Activated T-helper 17 cell treated with anti-CD3 and anti-CD28 coated beads, Interleukin-2, amount 50 U/mL, for 72 hours (primary cell): ENCODE measurements at regions not wholly inside any gene's neighbourhood (a gene's known extent, or its start where the extent isn't known, plus 50 kb on each side); places are given as distances from the start of the nearest gene placed in this dataset.

ENCODE experiments used
- ATAC-seq: fragments of 150-1000 bp; cut with Tn5 transposase; replicated peaks from 2 replicates; pipeline ENCODE4 v1.10.0; 2021; ENCODE audit warnings: mild to moderate bottlenecking, moderate library complexity
- H3K27ac Mint-ChIP-seq: one replicate; pipeline ENCODE4 v1.8.0; 2022; ENCODE audit warnings: mixed read lengths
- H3K27me3 Mint-ChIP-seq: one replicate; pipeline ENCODE4 v1.8.0; 2022; ENCODE audit warnings: mixed read lengths
- H3K36me3 Mint-ChIP-seq: one replicate; pipeline ENCODE4 v1.8.0; 2022; ENCODE audit warnings: low read depth, mild to moderate bottlenecking, mixed read lengths
- H3K4me1 Mint-ChIP-seq: one replicate; pipeline ENCODE4 v1.8.0; 2022; ENCODE audit warnings: mixed read lengths
- H3K4me3 Mint-ChIP-seq: one replicate; pipeline ENCODE4 v1.8.0; 2022; ENCODE audit warnings: mild to moderate bottlenecking, mixed read lengths
- H3K9me3 Mint-ChIP-seq: one replicate; pipeline ENCODE4 v1.8.0; 2022; ENCODE audit warnings: mixed read lengths

DNA sequence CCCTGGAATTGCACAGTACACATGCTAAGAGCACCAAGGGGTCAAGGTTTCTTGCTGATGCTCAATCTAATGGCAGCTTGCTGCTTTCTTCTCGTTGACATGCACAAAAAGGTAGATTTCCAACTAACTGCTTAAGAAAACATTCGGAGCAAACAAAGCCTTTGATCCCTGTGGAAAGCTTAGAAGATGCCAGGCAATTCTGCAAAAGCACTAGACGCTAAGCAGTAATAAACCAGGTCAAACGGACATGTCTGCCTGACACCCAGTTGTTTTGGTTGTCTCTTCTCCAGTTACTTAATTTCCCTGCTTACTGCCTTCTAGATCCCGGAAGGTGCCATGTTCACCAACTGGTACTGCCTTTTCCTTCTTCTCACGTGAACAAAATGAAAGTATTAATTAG, 100.5 kb upstream of the TMCC3 start:
- H3K36me3 Mint-ChIP-seq = no peaks in the 10 kb centered on the region
- H3K4me1 Mint-ChIP-seq = no peaks in the 10 kb centered on the region
- H3K4me3 Mint-ChIP-seq = no peak overlapping the region
- H3K27ac Mint-ChIP-seq = no peak overlapping the region
- H3K9me3 Mint-ChIP-seq = no peaks in the 10 kb centered on the region
- peaks cover 23% of the 10 kb centered on the region for H3K27me3 Mint-ChIP-seq
- no peak for ATAC-seq

DNA sequence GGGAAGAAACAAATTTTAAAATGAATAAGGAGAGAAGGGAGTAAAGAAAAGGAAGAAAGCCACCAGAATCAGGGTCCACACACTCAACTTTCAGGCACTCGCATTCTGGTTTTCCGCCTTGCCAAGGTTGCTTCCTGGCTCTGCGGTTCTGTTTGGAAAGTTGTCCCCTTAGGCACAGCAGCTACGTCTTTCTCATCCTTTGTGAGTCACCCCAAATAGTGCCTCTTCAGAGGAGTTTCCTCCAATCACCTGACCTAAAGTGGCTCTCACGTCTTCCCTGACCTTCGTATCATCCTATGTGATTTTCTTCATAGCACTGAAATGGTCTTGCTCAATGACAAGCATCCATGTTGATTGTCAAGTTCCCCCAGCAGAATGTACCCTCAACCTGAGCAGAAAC, 99.5 kb upstream of the TMCC3 start:
- Mint-ChIP-seq H3K27me3 (peaks cover 22% of the 10 kb centered on the region), H3K9me3 (no peaks in the 10 kb centered on the region), H3K4me3 (no peak overlapping the region), H3K27ac (no peak overlapping the region), H3K4me1 (no peaks in the 10 kb centered on the region), H3K36me3 (no peaks in the 10 kb centered on the region)
- no peak for ATAC-seq

DNA sequence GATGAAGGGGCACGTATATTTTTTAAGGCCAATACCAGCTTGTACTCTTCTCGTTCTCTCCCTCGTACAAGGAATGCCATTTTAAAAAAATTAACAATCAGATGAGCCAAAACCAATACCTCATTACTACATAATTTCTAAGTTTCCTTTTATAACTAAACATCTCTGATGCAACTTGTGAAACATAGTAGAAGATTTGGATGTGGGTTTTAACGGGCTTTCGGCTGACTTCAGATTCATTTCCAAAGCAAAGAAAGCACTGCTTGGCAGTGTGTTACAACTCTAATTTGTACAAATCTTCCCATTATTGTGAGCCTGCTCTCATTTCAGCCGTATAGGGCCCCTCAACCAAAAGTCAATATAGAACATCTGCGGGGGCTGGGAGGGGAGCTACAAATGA, 99.1 kb upstream of the TMCC3 start:
- peaks cover 20% of the 10 kb centered on the region for H3K27me3 Mint-ChIP-seq
- no peak overlapping the region for H3K4me3 Mint-ChIP-seq
- H3K4me1 Mint-ChIP-seq = no peaks in the 10 kb centered on the region
- no peak for ATAC-seq
- H3K9me3 Mint-ChIP-seq = no peaks in the 10 kb centered on the region
- H3K36me3 Mint-ChIP-seq = no peaks in the 10 kb centered on the region
- H3K27ac Mint-ChIP-seq = no peak overlapping the region

DNA sequence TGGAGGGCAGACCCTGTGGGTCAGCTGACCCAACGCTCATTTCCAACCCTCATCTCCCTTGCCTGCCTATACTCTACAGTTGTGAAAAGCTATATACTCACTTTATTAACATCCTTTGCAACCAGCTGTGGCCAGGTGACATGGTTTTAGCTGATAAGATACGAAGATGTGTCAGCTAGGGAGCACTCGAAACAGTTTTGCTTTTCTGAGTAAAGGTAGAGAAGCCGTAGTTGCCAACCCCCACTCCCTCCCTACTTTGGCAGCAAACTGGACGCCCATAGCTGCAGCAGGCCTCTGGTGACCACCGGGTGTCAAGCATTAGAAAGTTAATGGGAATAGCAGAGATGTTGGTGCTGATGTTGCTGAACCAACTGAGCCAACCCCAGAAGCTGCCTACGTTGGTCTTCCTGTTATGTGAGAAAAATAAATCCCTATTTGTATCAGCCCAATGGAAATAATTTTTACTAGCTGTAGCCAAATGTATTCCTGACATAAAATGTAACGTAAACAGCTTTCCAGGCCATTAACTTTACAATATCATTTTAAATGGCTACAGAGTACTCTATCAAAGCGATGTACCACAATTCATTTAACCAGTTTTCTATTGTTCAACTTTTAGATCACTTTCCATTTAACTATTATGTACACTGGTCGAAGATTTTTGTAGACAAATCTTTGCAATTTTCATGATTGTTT, 98.5 kb upstream of the TMCC3 start:
- H3K27me3 Mint-ChIP-seq = peaks cover 20% of the 10 kb centered on the region
- no peak for ATAC-seq

DNA sequence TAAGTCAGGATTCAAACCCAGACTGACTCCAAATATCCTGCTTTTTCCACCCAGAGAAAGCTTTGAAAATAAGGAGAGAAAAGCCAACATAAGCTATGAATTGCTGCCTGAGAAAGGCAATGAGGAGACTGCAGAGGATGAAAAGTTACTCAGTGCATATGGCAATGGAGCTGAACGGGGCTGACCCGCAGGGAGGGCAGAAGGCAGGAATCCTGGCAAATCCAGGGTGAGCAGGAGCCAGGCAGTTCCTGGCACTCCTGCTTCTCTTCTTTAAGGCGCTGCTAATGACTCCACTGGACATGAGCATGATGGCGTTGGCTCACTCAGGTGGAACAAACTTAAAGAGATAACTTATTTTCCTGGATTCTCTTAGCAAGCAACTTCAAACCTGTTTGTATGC, 95.2 kb upstream of the TMCC3 start:
- Mint-ChIP-seq H3K4me1 (no peaks in the 10 kb centered on the region), H3K36me3 (no peaks in the 10 kb centered on the region), H3K27me3 (peaks cover 5% of the 10 kb centered on the region), H3K4me3 (no peak overlapping the region), H3K9me3 (no peaks in the 10 kb centered on the region), H3K27ac (no peak overlapping the region)
- no peak for ATAC-seq

More for the DNA sequence above, 98.5 kb upstream of the TMCC3 start:
- no peak overlapping the region for H3K4me3 Mint-ChIP-seq
- no peaks in the 10 kb centered on the region for H3K9me3 Mint-ChIP-seq
- no peaks in the 10 kb centered on the region for H3K36me3 Mint-ChIP-seq
- no peak overlapping the region for H3K27ac Mint-ChIP-seq
- H3K4me1 Mint-ChIP-seq = no peaks in the 10 kb centered on the region

DNA sequence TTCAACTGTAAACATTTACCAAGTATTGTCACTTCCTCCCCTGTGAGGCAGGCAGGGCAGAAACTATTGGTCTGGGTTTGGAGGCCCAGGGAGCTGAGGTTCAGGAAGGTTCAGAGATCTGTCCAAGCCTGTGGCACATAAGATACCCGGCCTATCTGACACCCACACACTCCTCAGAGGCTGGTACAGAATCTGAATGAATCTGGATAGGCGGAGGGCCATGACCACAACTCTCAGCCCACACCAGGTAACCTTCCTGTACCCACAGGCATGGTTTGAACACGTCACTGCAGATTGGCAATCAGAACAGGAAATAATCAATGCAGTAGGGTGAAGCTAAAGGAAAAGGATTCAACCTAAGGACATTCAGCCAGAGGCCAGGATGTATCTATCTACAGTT, 92.8 kb upstream of the TMCC3 start:
- Mint-ChIP-seq H3K27ac (no peak overlapping the region), H3K4me1 (no peaks in the 10 kb centered on the region), H3K9me3 (no peaks in the 10 kb centered on the region), H3K36me3 (no peaks in the 10 kb centered on the region), H3K4me3 (no peak overlapping the region), H3K27me3 (peaks cover 9% of the 10 kb centered on the region)
- ATAC-seq = peak; percentile 89

DNA sequence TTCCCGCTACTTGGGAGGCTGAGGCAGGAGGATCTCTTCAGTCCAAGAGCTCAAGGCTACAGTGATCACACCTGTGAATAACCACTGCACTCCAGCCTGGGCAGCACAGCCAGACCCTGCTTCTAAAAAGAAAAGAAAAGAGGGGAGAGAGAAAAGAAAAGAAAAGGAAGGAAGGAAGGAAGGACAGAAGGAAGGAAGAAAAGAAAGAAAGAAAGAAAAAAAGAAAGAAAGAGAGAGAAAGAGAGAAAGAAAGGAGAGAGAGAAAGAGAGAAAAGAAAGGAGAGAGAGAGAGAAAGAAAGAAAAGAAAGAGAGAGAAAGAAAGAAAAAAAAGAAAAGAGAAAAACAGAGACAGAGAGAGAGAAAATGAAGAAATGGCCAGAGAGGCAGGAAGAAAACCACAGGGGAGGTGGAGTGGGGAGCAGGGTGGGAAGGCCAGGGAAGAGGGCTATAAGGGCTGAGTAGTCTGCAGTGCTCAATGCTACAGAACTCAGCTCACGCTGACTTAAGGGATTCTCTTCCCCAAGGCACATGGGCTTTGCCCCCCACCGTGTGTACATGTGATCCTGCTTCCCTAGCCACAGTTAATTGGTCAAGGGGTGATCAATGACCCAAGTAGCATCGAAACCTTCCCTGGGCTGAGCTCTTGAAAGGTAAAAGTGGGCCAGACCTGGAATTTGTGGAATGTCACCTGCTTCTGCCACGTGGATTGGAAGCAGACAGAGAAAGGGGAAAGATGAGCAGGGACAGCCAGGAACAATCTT, 90.4 kb upstream of the TMCC3 start:
- Mint-ChIP-seq H3K9me3 (no peaks in the 10 kb centered on the region), H3K36me3 (no peaks in the 10 kb centered on the region), H3K4me1 (no peaks in the 10 kb centered on the region), H3K27ac (no peak overlapping the region), H3K4me3 (no peak overlapping the region), H3K27me3 (peaks cover 9% of the 10 kb centered on the region)
- no peak for ATAC-seq

DNA sequence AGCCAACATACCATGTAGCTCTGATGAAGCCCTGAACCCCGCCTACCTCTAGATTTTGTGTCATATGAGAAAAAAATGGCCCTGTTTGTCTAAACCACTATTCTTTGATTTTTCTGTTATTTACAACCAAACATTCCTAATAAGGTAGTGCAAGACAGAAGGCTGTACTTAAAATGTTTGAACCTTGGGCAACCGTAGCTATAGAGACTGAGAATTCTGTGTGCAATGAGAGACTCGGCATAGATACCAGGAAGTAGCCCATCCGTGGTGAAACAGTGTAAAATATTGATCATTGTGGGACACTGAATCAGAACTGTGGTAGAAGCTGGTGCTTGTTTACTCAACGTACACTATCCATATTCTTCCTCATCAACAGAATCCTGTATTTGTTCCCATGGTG, 86.5 kb upstream of the TMCC3 start:
- ATAC-seq = no peak
- Mint-ChIP-seq H3K9me3 (no peaks in the 10 kb centered on the region), H3K4me1 (no peaks in the 10 kb centered on the region), H3K27ac (no peak overlapping the region), H3K27me3 (peaks cover 19% of the 10 kb centered on the region), H3K4me3 (no peak overlapping the region), H3K36me3 (no peaks in the 10 kb centered on the region)

DNA sequence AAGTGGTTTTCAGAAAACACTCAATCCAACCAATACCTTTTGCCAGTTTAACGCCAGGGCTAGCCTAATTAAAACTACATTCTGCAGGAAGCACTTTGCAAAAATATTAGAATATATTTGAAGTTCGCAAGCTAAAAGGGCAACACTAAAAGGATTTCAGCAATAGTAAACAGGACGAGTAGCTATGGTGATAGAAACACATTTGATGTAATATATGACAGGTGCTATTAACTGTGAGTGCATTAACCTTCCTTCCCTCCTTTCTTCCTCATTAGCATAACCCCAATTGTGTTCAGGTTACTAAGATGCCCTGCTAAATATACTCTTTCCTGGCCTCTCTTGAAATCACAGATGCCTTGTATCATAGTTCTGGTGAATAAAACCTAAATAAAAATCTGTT, 85.6 kb upstream of the TMCC3 start:
- H3K36me3 Mint-ChIP-seq = no peaks in the 10 kb centered on the region
- H3K4me1 Mint-ChIP-seq = no peaks in the 10 kb centered on the region
- no peaks in the 10 kb centered on the region for H3K9me3 Mint-ChIP-seq
- no peak for ATAC-seq
- H3K4me3 Mint-ChIP-seq = no peak overlapping the region
- peaks cover 22% of the 10 kb centered on the region for H3K27me3 Mint-ChIP-seq
- H3K27ac Mint-ChIP-seq = no peak overlapping the region

DNA sequence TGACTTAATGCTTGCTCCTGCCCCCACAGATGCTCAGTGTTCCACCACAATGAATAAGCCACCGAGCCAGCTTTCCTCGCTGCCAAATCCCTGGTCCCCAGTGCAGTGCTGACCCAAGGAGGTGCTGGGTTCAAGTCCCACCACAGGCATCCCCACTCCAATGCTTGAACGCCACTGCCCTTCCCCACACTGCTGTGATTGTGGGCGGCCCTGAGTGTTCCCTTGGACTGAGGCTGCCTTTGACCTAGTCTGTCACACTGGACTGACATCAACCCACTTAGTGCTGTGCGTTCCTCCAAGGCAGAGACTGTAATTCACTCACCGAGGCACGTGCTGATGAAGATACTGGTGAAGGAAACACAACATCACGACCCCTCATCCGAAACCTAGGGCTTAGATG, 83.4 kb upstream of the TMCC3 start:
- Mint-ChIP-seq H3K27ac (no peak overlapping the region), H3K36me3 (no peaks in the 10 kb centered on the region), H3K27me3 (peaks cover 17% of the 10 kb centered on the region), H3K4me3 (no peak overlapping the region), H3K9me3 (peaks cover 4% of the 10 kb centered on the region), H3K4me1 (no peaks in the 10 kb centered on the region)
- no peak for ATAC-seq

DNA sequence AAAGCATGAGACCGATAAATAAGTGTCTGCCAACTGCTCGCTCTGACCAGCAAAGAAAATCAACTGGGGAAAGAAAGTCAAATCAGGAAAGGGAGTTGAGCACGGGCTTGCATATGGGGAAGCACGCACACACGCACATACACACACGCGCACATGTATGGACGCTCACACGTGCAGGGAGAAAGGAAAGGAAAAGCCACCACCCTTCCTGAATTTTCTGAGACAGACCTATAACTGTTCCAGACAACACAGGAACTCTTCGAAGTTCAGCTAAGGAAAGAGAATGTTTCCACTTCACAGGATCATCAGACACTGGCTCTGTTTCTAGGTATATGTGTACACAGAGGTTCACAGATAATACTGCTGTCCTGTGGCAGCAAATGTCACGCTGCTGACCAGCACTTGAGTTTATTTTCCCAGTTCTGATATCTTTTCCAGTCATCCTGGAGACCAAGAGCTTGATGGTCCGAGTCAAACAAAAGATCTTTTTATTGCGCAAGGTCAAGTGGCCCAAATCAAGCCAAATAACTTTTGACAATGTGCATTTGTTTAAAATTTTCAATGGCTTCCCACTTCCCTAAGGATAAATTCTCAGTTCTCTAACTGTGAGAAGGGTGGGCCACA, 82.1 kb upstream of the TMCC3 start:
- H3K4me1 Mint-ChIP-seq = no peaks in the 10 kb centered on the region

DNA sequence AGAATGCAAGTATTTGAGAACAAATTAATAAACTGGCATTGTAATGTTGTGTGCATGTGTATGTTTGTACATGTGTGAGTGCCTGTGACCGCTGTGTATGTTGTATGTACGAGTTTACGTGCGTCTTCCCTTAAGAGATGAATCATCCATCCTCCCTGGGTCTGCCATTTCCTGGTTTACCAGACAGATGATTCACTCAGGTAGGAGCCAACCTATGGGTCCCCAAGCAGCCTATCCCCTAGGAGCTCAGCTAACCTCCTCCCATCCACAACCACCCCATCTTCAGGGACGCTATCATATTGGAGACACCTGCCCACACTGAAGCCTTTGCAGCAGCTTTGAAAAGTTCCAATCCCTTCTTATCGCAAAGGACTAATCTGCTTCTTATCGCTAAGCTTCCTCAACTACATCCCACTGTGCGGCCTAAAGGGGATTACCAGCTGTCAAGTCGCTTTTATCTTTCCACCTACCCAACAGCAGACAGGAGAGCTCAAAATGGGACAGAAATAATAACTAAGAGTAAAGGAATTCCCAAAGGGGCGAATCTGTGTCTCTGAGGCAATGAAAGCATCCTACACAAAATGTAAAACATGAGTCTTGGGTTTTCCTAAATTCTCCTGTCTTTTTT, 81.5 kb upstream of the TMCC3 start:
- H3K36me3 Mint-ChIP-seq = no peaks in the 10 kb centered on the region
- H3K4me3 Mint-ChIP-seq = no peak overlapping the region
- H3K4me1 Mint-ChIP-seq = no peaks in the 10 kb centered on the region
- ATAC-seq = peak; percentile 45
- H3K9me3 Mint-ChIP-seq = peaks cover 4% of the 10 kb centered on the region
- peaks cover 27% of the 10 kb centered on the region for H3K27me3 Mint-ChIP-seq
- no peak overlapping the region for H3K27ac Mint-ChIP-seq

More for the DNA sequence above, 82.1 kb upstream of the TMCC3 start:
- no peak for ATAC-seq
- H3K4me3 Mint-ChIP-seq = no peak overlapping the region
- peaks cover 20% of the 10 kb centered on the region for H3K27me3 Mint-ChIP-seq
- H3K36me3 Mint-ChIP-seq = no peaks in the 10 kb centered on the region
- H3K27ac Mint-ChIP-seq = no peak overlapping the region
- H3K9me3 Mint-ChIP-seq = peaks cover 4% of the 10 kb centered on the region

DNA sequence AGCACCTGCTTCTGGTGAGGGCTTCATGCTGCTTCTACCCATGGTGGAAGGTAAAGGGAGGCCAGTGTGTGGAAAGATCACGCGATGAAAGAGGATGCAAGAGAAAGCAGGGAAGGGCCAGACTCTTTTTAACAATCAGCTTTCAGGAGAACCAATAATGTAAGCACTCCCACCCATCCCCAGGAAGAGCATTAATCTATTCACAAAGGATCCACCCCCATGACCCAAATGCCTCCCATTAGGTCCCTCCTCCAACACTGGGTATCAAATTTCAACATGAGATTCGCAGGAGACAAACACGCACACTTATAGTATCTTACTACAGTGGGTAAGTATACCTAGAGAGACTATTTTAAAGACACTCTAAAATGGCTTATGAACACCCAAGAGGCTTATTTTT, 80.5 kb upstream of the TMCC3 start:
- Mint-ChIP-seq H3K27ac (no peak overlapping the region), H3K4me1 (no peaks in the 10 kb centered on the region), H3K9me3 (peaks cover 4% of the 10 kb centered on the region), H3K36me3 (no peaks in the 10 kb centered on the region), H3K27me3 (peaks cover 31% of the 10 kb centered on the region), H3K4me3 (no peak overlapping the region)
- no peak for ATAC-seq

DNA sequence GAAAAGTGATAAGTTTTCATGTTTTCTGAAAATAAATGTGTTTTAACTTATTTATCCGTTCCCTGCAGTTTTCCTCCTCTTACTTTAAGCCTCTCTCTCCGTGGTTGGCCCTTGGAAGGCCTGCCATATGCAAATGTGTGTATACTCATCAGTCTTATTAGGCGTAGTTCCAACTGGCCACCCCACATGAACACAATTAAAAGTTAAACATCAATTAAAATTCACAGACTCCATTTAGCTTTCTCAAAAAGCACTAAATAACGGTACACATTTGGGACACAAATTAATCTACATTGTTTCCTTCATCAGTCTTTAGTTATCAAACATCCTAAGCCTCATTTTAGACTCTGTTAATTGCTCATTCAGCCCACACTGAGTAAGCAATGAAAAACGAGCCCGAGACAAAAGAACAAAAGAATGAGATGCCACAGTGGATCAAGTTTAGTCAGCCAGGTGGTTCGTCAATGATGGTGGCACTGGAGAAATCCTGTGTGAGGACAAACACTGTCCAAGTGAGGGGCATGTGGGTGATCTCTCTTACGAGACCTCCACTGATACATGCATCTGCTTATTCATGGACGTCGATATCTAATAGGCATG, 76.0 kb upstream of the TMCC3 start:
- H3K4me3 Mint-ChIP-seq = no peak overlapping the region
- H3K27me3 Mint-ChIP-seq = peaks cover 18% of the 10 kb centered on the region
- H3K4me1 Mint-ChIP-seq = no peaks in the 10 kb centered on the region
- no peak for ATAC-seq
- no peak overlapping the region for H3K27ac Mint-ChIP-seq
- no peaks in the 10 kb centered on the region for H3K36me3 Mint-ChIP-seq
- peaks cover 4% of the 10 kb centered on the region for H3K9me3 Mint-ChIP-seq
